ENCODE measurements at regions not wholly inside any gene's neighbourhood (a gene's known extent, or its start where the extent isn't known, plus 50 kb on each side); places are given as distances from the start of the nearest gene placed in this dataset.
"Not testable (repeated sequence)": the region's sequence is repeated elsewhere in the genome, so short reads cannot be mapped to it uniquely, and the experiment has no call there.

DNA sequence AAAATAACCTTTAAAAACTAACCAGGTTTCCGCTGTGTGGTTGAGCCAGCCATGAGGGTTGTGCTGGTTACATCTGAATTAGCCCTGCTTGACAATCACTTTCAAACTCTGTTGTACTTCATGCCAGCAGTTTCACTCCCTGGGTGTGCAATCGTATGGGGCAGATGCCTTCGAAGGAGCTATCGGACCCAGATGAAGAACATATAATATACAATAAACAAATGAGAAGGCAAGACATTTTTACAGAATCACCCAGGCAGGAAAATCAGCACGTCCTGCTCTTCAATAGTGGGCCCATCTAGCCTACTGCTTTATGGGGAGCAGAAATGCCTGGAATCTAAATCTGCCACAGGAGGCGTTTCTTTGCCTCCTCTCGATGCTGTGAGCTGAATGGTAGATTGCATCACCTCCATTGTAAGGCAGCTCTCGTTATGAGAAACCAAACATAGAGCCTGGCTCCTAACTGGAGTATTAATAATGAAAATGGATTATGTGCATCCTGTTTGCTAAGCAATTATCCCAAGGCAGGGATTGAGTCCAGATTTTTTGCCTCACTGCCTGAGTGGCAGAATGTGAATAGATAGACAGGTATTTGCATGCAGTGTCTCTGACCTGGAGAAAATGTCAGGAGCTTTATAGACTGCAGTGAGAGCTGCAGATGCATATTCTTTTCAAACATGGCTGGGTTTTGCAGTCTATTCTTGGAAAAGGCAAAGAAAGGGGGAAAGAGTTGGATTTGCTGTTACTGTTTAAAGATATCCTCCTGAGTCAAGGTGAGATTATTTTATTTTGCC, 143.3 kb upstream of the SMARCA2 start:
- DNase-seq (ENCODE audit: low read depth), result no peak

DNA sequence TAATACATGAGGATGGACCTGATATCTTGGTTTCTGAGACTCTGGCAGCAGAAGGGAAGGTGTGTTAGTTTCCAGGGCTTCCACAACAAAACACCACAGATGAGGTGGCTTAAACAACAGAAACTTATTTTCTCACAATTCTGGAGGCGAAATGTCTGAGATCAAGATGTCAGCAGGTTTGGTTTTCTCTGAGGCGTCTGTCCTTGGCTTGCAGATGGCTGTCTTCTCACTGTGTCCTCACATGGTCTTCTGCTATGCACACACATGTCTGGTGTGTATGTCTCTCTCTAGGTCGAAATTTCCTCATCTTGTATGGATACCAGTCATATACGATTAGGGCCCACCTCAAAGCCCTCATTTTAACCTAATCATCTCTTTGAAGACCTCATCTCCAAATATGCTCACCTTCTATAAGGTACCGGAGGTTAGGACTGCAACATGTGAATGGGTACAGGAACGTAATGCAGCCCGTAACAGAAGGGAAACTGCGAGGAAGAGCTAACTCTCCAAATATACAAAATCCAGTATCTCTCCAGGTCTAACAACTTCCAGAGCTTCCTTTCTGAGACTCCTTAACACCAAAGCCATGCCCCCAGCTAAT, 139.8 kb upstream of the SMARCA2 start:
- no peak for DNase-seq (ENCODE audit: low read depth)

DNA sequence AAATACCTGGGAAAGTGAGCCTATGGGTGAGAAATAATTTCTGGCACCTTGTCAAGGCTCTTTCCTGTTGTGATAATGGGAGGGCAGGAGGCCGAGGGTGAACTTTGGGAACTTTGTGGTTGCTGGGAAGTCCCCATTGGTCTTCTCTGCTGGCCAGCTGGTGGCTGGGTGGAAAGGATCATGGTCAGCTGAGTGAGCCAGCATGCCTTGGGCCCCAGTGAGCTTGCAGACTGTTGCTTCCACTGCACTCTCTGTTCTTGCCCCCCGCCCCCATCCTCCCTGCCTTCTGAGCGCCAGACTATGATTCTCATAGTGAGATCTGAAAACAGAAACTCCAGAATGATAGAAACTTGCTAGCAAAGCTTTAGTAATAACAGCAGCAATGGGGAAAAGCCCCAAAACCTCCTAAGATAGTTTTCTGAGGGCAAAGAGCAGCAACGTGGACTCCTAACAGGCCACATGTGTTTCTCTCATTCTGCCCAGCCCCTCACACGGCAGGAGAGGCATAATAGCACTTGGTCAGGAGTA, 139.2 kb upstream of the SMARCA2 start:
- DNase-seq (ENCODE audit: low read depth), result no peak

DNA sequence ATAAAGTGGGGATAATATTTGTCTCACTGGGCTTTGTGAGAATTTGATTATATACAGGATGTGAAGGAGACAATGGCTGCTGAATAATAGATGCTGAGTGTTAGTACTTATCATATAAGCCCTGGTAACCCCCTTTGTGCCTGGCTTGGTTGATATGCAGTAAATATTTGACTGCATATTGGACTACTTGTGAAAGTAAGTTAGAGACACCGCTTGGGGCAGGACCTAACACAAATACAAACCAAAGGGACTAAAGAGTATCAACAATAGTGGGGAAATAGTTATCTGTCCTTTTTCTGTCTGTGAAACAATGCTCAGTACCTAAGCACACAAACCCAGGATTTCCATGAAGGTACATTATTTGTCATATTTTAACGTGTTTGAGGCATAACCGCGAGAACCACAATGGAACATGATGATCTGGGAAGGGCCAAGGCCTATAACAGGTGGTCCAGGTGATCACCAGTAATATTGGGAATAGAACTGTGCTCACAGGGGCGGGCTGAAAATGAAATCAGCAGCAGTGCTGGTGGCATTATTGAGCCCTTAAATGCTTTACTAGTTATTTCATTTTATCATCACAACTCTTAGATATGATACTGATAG, 138.2 kb upstream of the SMARCA2 start:
- DNase-seq (ENCODE audit: low read depth), result no peak

DNA sequence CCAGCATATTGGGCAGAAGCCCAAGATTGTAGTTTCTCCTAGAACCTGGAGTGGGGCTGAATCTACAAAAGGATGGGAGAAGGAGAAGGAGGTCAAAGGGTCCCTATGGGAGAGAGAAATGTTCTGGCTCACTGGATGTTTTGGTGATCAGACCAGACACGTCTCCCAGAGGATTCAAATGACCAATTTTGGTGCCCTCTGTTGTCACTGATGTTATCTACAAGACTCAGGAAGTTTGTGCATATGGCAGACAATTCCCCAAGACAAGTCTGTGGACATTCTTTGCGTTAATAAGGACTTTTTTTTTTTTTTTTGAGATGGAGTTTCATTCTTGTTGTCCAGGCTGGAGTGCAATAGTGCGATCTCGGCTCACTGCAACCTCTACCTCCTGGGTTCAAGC, 137.2 kb upstream of the SMARCA2 start:
- DNase-seq (ENCODE audit: low read depth), result no peak

DNA sequence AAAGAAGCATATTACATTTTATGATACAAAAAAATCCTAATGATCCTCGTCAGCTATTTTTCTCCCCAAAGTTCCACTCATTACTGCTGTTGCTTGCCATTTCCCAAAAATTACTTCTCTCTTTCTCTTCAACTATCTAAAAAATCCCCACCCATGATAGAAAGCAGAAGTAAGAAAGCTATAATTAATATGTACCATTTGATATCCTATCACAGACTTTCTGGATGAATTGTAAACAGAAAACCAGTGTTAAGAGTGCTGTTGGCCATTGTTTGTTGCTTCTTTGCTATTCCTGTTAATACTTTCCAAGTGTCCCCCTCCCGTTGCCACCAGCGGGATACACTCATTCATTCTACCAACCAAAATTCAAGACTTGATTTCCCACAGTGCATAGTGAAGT, 136.3 kb upstream of the SMARCA2 start:
- DNase-seq (ENCODE audit: low read depth), result no peak

DNA sequence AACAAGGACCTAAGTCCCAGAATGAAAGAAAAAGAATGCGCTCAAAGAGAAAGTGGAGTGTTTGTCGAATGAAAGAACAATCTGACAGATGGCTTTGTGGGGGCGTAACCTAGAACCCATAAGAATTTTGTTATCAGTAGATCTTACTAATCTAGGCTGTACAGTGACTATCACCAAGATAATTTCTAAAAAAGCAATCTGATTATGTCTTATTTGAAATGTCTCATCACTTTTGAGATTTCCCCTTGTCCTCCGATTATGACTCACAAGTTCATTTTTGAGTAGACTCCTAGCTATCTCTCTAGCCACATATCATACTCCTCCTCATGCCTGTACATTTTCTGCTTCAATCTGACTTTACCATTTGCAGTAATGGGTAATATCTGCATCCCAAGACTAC, 135.6 kb upstream of the SMARCA2 start:
- no peak for DNase-seq (ENCODE audit: low read depth)

DNA sequence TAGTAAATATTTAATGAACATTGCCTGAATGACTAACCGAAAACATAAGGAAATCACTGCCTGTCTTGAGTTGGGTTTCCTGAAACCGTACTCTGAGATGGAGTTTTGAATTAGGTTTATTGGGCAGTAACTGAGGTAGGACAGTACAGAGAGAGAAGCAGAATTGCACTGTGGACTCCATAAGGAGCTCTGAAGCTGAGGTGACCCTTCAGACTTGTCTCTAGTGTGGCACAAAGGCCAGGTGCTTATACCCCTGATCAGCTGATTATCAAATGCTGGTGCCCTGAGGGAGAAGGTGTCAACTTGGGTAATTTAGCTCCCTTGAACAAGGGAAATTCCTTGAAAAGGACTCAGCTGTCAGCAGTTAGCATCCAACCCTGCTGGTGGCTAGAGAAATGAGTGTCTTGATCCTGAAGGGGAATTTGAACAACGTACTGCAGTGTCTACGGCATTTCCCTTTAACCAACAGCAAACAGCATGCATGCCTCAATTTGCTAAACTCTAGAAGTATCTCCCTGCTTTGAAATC, 135.0 kb upstream of the SMARCA2 start:
- no peak for DNase-seq (ENCODE audit: low read depth)

DNA sequence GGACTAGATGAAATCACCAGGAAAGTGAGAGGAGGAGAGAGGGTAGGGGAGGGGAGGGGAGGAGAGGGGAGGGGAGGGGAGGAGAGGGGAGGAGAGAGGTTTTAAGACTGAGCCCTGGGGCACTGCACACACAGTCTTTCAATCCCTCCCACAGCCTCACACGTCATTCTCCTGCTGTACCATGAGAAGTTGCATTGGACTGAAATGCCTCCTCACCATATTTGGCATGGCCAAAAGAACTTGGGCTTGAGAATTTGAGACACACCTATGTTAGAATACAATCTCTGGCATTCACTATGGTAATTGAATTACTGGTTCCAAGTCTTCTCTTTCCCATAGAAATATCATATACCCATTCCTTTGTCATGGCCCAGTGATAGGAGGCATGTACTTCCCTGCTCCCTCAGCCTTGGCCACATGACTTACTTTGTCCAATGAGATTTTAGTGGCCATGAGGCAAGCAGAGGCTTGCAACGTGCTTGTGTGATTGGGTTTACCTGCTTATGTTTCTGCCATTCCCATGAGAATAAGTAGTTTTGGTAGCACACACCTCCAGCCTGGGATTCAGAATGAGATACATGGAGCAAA, 133.3 kb upstream of the SMARCA2 start:
- DNase-seq (ENCODE audit: low read depth), result no peak

DNA sequence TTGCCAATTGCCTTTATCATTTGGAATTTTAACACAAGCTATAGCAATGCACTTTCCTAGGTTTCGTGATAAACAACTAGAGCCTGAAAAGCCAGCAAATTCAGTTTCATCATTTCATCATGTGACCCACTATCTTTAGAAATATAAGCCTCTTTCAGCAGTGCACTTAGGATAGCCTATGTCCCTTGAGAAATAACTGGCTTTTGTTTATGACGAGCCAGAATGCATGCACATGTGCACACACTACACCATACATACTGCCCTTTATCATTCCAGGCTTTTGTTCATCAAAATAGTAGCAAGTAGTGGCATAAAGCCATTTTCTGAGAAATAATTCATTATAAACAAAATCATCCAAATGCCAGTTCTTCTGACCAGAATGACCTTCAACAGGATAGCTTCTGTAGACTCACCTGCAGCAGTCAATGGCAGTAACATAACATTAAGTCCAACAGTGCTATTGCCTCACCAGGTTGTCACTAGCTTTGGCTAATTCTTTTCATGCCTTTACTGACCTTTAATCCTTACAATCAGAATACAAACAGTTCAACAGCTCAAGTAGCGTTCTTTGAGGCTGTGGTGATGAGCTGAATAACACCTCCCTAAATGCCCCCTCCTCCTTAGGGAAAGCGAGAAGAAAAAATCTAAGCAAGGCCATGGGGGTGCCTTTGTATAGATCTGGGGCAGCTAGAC, 132.3 kb upstream of the SMARCA2 start:
- DNase-seq (ENCODE audit: low read depth), result no peak

DNA sequence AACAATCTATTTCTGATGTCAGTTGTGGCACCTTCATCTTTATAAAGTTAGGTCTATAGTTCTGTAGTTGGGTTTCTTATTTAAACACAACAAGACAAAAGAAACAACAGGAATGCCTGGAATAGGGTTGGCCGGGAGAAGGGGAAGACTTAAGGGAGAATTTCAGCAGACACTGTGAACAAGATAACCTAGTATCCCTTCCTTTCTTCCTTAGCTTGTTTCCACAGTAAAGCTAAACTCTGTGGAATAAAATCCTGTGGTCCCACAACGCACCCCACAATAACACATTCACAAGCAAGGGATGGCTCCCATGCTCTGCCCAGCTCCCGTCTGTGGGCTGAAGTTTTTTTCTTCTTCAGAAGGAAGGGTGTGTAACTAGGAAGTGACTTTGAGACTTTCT, 124.9 kb upstream of the SMARCA2 start:
- DNase-seq (ENCODE audit: low read depth), result no peak

DNA sequence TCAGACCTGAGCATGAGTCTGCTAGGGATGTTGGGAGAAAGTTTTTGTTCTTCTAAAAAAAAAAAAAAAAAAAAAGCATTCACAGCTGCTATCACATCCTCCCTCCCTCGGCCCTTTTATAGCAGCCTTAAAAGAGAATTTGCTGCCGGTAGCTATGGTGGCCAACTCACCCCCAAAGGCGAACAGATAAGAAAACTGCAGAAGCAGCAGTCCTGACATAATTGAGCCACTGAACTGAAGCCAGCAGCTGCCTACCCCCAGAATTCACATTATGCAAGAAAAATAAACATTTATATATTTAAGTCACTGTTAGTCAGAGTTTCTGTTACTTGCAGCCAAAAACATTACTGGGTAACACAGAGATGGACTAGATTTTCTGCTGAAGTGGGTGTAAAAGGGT, 124.3 kb upstream of the SMARCA2 start:
- DNase-seq (ENCODE audit: low read depth), result no peak

DNA sequence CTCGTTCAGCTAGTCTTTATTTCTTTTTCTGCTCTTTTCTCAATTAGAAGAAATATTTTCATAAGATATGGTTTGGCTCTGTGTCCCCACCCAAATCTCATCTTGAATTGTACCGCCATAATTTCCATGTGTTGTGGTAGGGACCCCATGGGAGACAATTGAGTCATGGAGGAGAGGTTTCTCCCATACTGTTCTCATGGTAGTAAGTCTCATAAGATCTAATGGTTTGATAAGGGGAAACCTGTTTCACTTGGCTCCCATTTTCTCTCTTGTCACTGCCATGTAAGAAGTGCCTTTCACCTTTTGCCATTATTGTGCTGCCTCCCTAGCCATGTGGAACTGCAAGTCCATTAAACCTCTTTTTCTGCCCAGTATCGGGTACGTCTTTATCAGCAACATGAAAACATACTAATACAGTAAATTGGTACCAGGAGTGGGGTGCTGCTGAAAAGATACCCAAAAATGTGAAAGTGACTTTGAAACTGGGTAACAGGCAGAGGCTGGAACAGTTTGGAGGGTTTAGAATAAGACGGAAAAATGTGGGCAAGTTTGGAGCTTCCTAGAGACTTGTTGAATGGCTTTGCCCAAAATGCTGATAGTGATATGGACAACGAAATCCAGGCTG, 112.0 kb upstream of the SMARCA2 start:
- DNase-seq (ENCODE audit: low read depth), result not testable (repeated sequence)

DNA sequence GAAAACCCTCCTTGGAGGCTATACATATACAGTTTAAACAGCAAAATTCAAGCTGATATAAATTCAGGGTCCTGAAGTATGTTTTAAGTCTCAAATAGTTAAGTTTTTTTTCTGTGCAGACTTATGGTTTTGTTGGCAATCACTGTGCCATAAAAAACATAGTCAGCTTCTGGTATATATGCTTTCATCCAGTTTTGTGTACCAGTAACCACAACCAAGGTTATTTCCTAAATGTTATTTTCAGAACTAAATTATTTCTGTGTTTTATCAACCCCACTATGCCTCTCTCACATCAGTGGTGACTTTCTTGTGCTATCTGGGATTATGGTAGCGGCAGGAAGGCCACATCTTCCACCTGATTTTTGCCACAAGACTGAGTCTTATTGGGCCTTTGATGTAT, 107.7 kb upstream of the SMARCA2 start:
- no peak for DNase-seq (ENCODE audit: low read depth)

DNA sequence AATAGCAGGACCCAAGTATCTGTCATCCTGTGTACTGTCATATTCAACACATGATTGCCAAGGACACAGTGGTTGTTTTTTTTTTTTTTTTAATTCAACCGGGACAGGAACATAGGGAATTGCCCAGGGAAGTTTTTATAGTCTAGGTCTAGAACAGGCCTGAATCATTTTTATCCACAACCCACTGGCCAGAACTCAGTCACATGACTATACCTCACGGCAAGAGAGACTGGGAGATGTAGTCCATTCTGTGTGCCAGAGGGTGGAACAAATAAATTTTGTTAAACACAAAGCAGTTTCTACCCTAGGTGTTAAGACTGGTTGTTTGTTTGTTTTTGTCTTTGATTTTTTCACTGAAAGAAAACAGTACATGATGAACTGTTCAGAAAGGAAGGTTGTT, 105.8 kb upstream of the SMARCA2 start:
- no peak for DNase-seq (ENCODE audit: low read depth)

DNA sequence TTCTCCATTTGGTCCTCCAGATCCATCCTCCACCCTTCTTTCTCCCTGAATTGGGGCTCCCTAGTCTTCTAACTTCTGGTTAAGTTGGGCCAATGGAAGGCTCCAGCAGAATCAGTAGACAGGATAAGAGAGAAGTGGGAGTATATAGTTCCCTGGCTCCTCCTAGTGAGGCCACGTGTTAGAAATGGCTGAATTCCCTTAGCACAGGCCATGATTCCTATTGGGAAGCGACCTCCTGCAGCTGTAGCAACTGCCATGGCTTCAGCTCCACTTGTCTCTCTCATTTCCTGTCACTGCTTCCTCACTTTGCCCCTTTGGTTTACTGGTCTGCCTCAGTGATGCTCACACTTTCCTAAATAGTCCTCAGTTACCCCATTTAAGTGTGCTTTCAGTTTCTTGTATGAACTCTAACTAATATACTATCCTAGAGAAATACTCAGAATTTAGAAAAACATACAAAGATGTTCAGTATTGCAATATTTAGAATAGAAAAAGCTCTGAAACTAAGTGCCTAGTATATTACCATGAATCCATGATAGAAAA, 104.8 kb upstream of the SMARCA2 start:
- DNase-seq (ENCODE audit: low read depth), result no peak

DNA sequence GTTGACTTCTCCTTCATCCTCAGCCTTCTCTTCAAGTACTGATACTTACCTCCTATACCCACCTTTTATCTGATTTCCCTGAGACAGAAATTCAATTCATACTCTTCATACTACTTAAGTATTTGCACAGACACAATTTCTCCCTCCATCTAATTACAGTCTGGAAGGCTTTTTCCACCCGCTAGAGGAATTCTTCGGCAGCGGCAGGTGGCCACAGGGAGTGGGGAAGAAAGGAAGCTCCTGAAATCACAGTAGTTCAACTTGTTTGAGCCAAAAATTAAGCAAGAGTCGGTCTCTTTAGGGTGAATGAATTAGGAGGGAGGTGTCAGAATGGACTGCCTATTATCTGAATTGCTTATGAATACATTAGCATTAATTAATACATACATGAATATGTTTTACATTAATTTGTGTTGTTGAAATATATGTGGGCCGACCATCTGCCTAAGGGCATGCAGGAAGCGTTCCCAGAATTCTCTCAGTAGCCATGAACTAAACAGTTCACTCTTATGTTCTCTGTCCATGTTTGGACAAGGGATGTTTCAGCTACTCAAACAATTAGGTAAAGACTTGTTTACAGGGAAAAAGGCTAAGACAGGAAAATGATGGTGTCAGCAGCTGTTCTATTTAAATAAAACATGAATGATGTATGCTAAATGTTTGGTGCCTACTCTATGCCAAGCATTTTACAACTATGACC, 101.4 kb upstream of the SMARCA2 start:
- no peak for DNase-seq (ENCODE audit: low read depth)

DNA sequence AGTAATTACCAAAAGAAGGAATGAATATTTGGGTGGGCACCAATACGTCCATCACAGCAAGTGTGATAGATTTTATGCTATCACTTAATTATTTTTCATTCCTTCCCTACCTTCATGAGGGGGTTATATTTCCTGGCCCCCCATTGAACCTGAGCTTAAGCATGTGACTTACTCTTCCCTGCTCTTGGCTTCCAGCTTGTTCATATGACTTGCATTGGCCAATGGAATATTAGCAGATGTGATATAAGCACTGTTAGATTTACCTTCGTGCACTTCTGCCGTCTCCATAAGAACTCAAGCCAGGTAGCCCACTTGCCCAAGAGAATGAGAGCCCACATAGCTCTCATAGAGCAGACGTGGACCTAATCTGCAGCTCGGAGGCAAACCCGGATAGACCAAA, 99.1 kb upstream of the SMARCA2 start:
- DNase-seq (ENCODE audit: low read depth), result no peak

DNA sequence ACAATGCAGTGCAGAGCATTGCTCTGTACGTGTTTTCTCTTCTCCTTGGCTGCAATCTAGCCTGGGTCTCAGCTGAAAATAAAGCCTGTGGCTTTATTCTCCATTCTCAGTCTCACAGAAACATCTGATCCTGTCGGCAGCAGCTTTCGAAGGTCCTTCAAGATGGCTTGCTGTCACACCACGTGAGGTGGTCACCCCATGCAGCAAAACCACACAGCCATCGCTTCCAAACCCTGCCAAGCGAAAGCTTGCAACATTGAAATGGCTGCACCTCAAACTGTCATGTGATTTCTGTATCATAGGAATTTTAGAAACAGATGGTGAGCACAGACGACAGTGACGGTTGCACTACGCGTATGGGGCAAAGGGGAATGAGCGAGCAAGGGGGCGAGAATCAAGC, 98.5 kb upstream of the SMARCA2 start:
- DNase-seq (ENCODE audit: low read depth), result no peak

DNA sequence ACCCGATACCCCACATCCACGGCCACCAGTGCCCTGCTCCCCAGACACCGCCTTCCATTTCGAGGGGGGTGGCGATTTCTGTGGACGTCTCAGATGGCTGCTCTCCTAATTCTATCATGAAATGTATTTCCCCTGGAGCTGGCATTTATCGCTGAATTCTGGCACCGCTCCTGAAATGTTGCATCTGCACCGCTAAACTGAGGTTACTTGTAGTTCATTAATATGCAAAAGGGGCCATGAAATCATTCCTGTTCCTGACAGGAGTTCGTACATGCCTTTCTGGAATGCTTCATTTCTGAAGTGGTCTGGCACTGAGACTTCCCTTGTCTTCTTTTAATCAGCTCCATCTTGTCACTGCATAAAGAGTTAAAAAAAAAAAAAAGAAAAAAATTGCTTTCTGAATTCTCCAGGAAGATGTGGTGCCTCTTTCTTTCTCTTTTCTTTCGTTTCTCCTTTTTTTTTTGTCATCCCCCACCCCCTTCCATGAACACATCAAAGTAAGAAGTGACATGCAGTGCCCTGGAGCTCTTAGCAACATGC, 97.7 kb upstream of the SMARCA2 start:
- no peak for DNase-seq (ENCODE audit: low read depth)

All from GM04504 (cell line).